ENCODE measurements at regions not wholly inside any gene's neighbourhood (a gene's known extent, or its start where the extent isn't known, plus 50 kb on each side); places are given as distances from the start of the nearest gene placed in this dataset.

DNA sequence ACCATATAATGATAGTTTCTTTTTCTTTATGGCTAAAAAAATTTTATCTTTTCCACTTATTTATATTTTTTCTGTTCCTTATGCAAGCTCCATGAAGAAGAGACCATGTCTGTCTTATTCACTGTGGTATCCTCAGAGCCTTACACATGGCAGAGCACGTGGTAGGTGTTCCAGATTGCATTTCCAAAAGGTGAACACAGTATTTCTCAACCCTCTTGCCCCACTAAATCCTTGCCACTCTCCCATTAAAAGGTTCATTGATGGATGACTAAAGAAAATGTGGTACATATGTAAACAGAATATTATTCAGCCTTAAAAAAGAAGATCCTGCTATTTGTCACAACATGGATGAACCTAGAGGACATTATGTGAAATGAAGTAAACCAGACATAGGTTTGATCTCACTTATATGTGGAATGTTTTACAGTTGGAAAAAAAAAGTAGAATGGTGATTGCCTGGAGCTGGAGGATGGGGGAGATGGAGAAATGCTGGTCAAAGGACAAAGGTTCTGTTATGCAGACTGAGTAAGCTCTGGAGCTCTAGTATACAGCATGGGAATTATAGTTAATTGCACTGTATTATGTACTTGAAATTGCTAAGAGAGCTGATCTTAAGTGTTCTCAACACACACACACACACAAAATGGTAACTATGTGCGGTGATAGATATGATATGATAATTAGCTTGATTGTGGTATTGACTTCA is 266.7 kb downstream of the CNTN3 start:
- H2AFZ ChIP-seq (ENCODE audit: low read length), result no peak overlapping the region
- H3K27ac ChIP-seq (ENCODE audit: low read length), result no peak overlapping the region
- TF ChIP-seq EZH2 (optimal IDR thresholded peaks at IDR 0.05; ENCODE audit: low read depth, low read length), result no peak
- TF ChIP-seq EZH2phosphoT487 (IDR thresholded peaks at IDR 0.05; ENCODE audit: low read length), result no peak
- TF ChIP-seq, protein P1, sequence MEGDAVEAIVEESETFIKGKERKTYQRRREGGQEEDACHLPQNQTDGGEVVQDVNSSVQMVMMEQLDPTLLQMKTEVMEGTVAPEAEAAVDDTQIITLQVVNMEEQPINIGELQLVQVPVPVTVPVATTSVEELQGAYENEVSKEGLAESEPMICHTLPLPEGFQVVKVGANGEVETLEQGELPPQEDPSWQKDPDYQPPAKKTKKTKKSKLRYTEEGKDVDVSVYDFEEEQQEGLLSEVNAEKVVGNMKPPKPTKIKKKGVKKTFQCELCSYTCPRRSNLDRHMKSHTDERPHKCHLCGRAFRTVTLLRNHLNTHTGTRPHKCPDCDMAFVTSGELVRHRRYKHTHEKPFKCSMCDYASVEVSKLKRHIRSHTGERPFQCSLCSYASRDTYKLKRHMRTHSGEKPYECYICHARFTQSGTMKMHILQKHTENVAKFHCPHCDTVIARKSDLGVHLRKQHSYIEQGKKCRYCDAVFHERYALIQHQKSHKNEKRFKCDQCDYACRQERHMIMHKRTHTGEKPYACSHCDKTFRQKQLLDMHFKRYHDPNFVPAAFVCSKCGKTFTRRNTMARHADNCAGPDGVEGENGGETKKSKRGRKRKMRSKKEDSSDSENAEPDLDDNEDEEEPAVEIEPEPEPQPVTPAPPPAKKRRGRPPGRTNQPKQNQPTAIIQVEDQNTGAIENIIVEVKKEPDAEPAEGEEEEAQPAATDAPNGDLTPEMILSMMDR (IDR thresholded peaks at IDR 0.05; ENCODE audit: low read length), result no peak
- no peaks in the 10 kb centered on the region for H4K20me1 ChIP-seq (ENCODE audit: insufficient read depth, low read length)
- H3K4me3 ChIP-seq (ENCODE audit: low read length), result no peak overlapping the region
- no peaks in the 10 kb centered on the region for H3K9me3 ChIP-seq (replicated peaks; ENCODE audit: insufficient read depth, low read length)
- no peaks in the 10 kb centered on the region for H3F3A ChIP-seq (ENCODE audit: insufficient read depth, low read length)
- no peaks in the 10 kb centered on the region for H3K27me3 ChIP-seq (replicated peaks; ENCODE audit: insufficient read depth, low read length)
- H3K9me2 ChIP-seq (replicated peaks; ENCODE audit: insufficient read depth, low read length), result no peaks in the 10 kb centered on the region
- no peaks in the 10 kb centered on the region for H3K36me3 ChIP-seq (replicated peaks; ENCODE audit: insufficient read depth, low read length)
- H3K4me2 ChIP-seq (ENCODE audit: low read depth, low read length), result no peak overlapping the region
- no peaks in the 10 kb centered on the region for H3K4me1 ChIP-seq (ENCODE audit: low read length)
- no peak overlapping the region for H3K9ac ChIP-seq (ENCODE audit: low read length)
- DNase-seq, result no peak
- H3K79me2 ChIP-seq (ENCODE audit: low read length), result no peaks in the 10 kb centered on the region

DNA sequence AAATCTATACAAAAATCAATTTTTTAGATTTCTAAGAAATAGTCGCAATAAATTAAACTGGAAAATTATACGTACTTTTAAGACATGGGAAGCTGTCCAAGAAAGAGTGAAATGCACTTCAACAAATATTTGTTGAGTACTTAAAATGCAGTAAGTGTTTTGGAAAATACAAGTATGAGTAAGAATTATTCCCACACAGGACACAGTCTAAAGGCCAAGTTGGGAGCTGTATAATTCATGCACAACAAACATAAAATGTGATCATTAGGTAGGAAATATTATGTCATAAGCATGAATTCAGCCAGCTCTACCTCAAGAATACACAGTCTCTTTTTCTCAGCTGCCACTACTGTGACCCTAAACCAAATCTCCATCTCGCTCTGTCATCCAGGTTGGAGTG is 267.6 kb downstream of the CNTN3 start:
- no peaks in the 10 kb centered on the region for H3K27me3 ChIP-seq (replicated peaks; ENCODE audit: insufficient read depth, low read length)
- H3K4me1 ChIP-seq (ENCODE audit: low read length), result no peaks in the 10 kb centered on the region
- no peak overlapping the region for H3K4me3 ChIP-seq (ENCODE audit: low read length)
- TF ChIP-seq, protein P1 (IDR thresholded peaks at IDR 0.05; ENCODE audit: low read length), result no peak
- TF ChIP-seq EZH2phosphoT487 (IDR thresholded peaks at IDR 0.05; ENCODE audit: low read length) (no peak), EZH2 (optimal IDR thresholded peaks at IDR 0.05; ENCODE audit: low read depth, low read length) (no peak)
- H3K9ac ChIP-seq (ENCODE audit: low read length), result no peak overlapping the region
- H3K9me2 ChIP-seq (replicated peaks; ENCODE audit: insufficient read depth, low read length), result no peaks in the 10 kb centered on the region
- no peaks in the 10 kb centered on the region for H4K20me1 ChIP-seq (ENCODE audit: insufficient read depth, low read length)
- no peaks in the 10 kb centered on the region for H3K36me3 ChIP-seq (replicated peaks; ENCODE audit: insufficient read depth, low read length)
- H3K4me2 ChIP-seq (ENCODE audit: low read depth, low read length), result no peak overlapping the region
- no peaks in the 10 kb centered on the region for H3F3A ChIP-seq (ENCODE audit: insufficient read depth, low read length)
- DNase-seq, result no peak
- no peaks in the 10 kb centered on the region for H3K9me3 ChIP-seq (replicated peaks; ENCODE audit: insufficient read depth, low read length)
- H3K27ac ChIP-seq (ENCODE audit: low read length), result no peak overlapping the region
- no peak overlapping the region for H2AFZ ChIP-seq (ENCODE audit: low read length)
- no peaks in the 10 kb centered on the region for H3K79me2 ChIP-seq (ENCODE audit: low read length)

DNA sequence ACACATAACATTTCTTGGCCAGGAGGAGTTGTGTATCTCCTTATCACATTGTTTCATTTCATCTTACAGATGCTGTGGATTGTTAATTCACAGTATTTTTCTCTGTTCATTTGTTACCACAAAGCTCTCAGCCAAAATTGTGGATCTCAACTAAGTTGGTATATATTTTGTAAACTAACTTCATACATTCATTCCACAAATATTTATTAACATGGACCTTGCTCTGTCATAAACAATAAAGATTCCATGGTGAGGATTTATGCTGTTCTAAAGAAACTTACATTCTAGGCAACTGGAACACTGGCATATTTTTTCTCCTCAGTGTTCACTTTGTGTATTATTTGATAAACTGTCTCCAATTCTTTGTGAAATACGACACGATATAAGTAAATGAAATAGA is 268.8 kb downstream of the CNTN3 start:
- Histone ChIP-seq H3K9me3 (replicated peaks; ENCODE audit: insufficient read depth, low read length) (no peaks in the 10 kb centered on the region), H3K4me2 (ENCODE audit: low read depth, low read length) (no peak overlapping the region), H3K36me3 (replicated peaks; ENCODE audit: insufficient read depth, low read length) (no peaks in the 10 kb centered on the region), H3K4me1 (ENCODE audit: low read length) (no peaks in the 10 kb centered on the region), H3K9me2 (replicated peaks; ENCODE audit: insufficient read depth, low read length) (no peaks in the 10 kb centered on the region), H2AFZ (ENCODE audit: low read length) (no peak overlapping the region), H3F3A (ENCODE audit: insufficient read depth, low read length) (no peaks in the 10 kb centered on the region), H3K9ac (ENCODE audit: low read length) (no peak overlapping the region), H3K79me2 (ENCODE audit: low read length) (no peaks in the 10 kb centered on the region), H3K27me3 (replicated peaks; ENCODE audit: insufficient read depth, low read length) (no peaks in the 10 kb centered on the region), H4K20me1 (ENCODE audit: insufficient read depth, low read length) (no peaks in the 10 kb centered on the region), H3K27ac (ENCODE audit: low read length) (no peak overlapping the region), H3K4me3 (ENCODE audit: low read length) (no peak overlapping the region)
- DNase-seq, result no peak
- TF ChIP-seq, protein P1 (IDR thresholded peaks at IDR 0.05; ENCODE audit: low read length), result no peak
- TF ChIP-seq EZH2phosphoT487 (IDR thresholded peaks at IDR 0.05; ENCODE audit: low read length) (no peak), EZH2 (optimal IDR thresholded peaks at IDR 0.05; ENCODE audit: low read depth, low read length) (no peak)
